ENCODE measurements at regions not wholly inside any gene's neighbourhood (a gene's known extent, or its start where the extent isn't known, plus 50 kb on each side); places are given as distances from the start of the nearest gene placed in this dataset.

DNA sequence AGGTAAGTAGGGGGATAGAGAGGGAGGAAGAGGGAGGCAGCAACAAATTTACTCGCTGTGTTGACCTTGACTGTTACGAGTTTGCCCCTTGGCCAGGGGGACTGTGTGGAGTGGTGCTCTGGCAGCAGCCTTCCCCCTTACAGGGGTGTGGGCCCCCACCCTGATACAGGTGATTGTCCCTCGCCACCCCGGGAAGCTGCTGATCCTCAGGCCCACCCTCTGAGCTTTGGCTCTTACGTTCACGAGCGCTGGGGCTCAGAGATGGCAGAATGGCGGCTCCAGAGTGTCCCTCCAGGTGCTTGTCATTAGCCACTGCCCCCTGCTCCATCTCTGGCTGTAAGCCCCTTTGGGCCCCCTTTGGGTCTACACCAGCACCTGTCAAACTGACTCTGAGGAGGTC is 88.6 kb downstream of the GLI2 start:
- no peak for DNase-seq (ENCODE audit: low spot score)
- TF ChIP-seq, protein P1, sequence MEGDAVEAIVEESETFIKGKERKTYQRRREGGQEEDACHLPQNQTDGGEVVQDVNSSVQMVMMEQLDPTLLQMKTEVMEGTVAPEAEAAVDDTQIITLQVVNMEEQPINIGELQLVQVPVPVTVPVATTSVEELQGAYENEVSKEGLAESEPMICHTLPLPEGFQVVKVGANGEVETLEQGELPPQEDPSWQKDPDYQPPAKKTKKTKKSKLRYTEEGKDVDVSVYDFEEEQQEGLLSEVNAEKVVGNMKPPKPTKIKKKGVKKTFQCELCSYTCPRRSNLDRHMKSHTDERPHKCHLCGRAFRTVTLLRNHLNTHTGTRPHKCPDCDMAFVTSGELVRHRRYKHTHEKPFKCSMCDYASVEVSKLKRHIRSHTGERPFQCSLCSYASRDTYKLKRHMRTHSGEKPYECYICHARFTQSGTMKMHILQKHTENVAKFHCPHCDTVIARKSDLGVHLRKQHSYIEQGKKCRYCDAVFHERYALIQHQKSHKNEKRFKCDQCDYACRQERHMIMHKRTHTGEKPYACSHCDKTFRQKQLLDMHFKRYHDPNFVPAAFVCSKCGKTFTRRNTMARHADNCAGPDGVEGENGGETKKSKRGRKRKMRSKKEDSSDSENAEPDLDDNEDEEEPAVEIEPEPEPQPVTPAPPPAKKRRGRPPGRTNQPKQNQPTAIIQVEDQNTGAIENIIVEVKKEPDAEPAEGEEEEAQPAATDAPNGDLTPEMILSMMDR (IDR thresholded peaks at IDR 0.05; ENCODE audit: extremely low read depth, missing control alignments) = no peak

DNA sequence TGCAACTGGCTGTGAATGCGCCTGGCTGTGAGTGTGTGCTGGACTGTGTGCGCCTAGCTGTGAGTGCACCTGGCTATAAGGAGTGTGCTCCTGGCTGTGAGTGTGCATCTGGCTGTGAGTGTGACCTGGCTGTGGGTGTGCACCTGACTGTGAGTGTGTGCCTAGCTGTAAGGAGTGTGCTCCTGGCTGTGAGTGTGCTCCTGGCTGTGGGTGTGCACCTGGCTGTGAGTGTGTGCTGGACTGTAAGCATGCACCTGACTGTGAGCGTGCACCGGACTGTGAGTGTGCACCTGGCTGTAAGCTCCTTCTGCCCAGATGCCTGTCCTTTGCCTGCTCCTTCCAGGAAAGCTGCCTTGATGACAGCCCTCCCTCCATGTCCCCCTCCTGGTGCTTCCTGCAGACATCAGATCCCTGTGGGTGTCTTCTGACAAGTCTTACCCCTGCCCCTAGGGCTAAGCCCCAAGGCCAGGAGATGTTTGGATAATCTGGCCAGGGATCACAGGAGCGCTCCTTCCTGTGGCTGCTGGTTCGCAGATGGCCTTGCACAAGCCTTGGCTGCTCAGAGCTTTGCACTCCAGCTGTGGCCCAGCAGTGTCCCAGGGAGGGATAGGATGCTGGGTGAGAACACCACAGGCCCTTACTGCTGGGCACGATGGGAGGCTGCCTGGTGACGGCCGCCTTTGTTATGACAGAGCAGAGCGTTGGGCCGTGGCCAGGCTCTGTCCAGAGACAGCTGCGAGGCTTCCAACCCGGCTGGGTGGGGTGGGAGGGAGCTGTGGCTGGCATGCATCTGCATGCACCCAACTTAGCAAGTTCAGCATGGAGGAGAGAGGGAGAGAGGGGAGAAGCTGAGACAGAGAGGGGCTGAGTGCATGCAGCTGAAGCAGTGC is 89.9 kb downstream of the GLI2 start:
- DNase-seq (ENCODE audit: low spot score) = no peak
- TF ChIP-seq, protein P1 (IDR thresholded peaks at IDR 0.05; ENCODE audit: extremely low read depth, missing control alignments) = no peak

DNA sequence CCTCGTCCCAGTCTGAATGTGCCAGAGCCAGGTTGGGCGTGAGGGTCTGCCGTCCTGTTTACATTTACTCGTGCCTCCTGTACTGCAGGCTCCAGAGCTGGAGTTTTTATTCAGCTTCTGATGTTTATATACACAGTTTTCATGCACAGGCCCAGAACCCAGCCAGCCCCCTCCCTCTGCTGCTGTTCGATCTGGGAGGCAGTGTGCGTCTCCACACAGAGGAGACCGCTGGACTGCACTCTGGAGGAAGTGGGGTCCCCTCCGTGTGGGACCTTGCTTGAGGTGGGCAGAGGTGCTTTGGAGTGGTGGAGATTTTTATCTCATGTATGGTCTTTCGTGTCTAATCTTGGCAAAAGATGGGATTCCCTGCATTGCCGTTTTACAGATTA is 90.6 kb downstream of the GLI2 start:
- DNase-seq (ENCODE audit: low spot score) = no peak
- TF ChIP-seq, protein P1 (IDR thresholded peaks at IDR 0.05; ENCODE audit: extremely low read depth, missing control alignments) = no peak

- TF ChIP-seq, protein P1 (IDR thresholded peaks at IDR 0.05; ENCODE audit: extremely low read depth, missing control alignments) = no peak
Measured at GRCh38 chr2:120826716-120827410, 91.2 kb downstream of the GLI2 start.

GRCh38 chr2:120828066-120828465 is 92.4 kb downstream of the GLI2 start:
- DNase-seq (ENCODE audit: low spot score) = no peak
- TF ChIP-seq, protein P1 (IDR thresholded peaks at IDR 0.05; ENCODE audit: extremely low read depth, missing control alignments) = no peak

More at GRCh38 chr2:120826716-120827410, 91.2 kb downstream of the GLI2 start:
- no peak for DNase-seq (ENCODE audit: low spot score)

DNA sequence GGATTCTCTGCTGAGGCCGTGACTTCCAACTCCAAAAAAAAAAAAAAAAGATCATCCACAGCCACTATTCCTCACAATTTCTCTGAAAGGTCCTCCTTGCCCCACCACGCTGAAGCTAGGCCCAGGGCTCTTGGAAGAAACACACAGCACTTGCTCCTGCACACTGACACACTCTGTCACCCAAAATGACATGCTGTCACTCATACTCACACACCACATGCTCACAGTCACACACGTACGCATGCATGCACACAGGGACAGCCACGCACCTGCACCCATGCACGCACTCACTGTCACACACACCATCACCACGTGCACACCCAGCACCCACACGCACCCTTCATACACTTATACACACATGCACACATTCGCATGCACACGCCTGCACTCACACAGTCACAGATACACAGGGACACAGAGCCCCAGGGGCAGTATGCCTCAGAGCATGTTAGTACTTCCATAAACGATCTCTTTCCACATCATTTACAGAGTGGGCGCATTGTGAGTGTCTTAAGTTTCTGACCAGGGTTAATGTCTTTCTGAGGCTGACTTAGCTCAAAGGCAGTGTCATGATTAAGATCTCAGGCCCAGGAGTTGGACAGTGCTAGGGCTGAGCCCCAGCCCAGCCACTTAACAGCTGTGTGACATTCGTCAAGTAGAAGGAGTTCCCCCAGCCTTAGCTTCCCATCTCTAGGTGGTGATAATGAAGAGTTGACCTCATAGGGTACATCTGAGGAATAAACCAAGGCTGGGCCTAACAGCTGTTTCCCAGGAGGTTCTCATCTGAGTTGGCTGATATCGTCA is 93.4 kb downstream of the GLI2 start:
- TF ChIP-seq, protein P1 (IDR thresholded peaks at IDR 0.05; ENCODE audit: extremely low read depth, missing control alignments) = no peak
- DNase-seq (ENCODE audit: low spot score) = no peak

Measured in GM20000 (cell line).